Tibial nerve (tissue), 4 donors: ENCODE measurements at regions not wholly inside any gene's neighbourhood (a gene's known extent, or its start where the extent isn't known, plus 50 kb on each side); places are given as distances from the start of the nearest gene placed in this dataset.
"Not testable (repeated sequence)": the region's sequence is repeated elsewhere in the genome, so short reads cannot be mapped to it uniquely, and the experiment has no call there.

Experiments
- DNase-seq, 2 donors: peaks; one replicate each; pipeline ENCODE4 v3.0.0-alpha.2; 2019; ENCODE audit warnings: low spot score in 2 of 2
- H3K27ac ChIP-seq, 4 donors: fragments of 200-600 bp; sonication (generic) in 3 of 4; one replicate each; pipeline ENCODE4 v1.5.1; 2017 to 2019; ENCODE audit warnings: mild to moderate bottlenecking in 1 of 4
- H3K27me3 ChIP-seq, 2 donors: fragments of 200-600 bp; sonication (generic) in 1 of 2; one replicate each; pipeline versions ENCODE4 v1.5.1 to v1.6.0; 2017 to 2019
- H3K36me3 ChIP-seq, 3 donors: fragments of 200-600 bp; sonication (generic); one replicate each; pipeline ENCODE4 v1.5.1; 2018 to 2019
- H3K4me1 ChIP-seq, 4 donors: fragments of 200-600 bp; sonication (generic) in 3 of 4; one replicate each; pipeline ENCODE4 v1.5.1; 2017 to 2019
- H3K4me3 ChIP-seq, 4 donors: fragments of 200-600 bp; sonication (generic) in 3 of 4; one replicate each; pipeline ENCODE4 v1.5.1; 2017 to 2019; ENCODE audit warnings: mild to moderate bottlenecking in 1 of 4, moderate library complexity in 1 of 4
- H3K9me3 ChIP-seq, 4 donors: fragments of 200-600 bp; sonication (generic) in 3 of 4; one replicate each; pipeline ENCODE4 v1.5.1; 2017 to 2019
- EP300 ChIP-seq, 2 donors: sonication (generic); formaldehyde crosslinking; IDR thresholded peaks; one replicate each; pipeline ENCODE4 v1.6.1; 2017; ENCODE audit warnings: antibody characterized with exemption in 2 of 2, mild to moderate bottlenecking in 1 of 2
- POLR2A ChIP-seq, 2 donors: fragments of 450-650 bp; IDR thresholded peaks; one replicate each; pipeline ENCODE4 v1.6.1; 2017; ENCODE audit warnings: antibody characterized with exemption in 2 of 2, mild to moderate bottlenecking in 2 of 2, moderate library complexity in 2 of 2
- WGBS, 2 donors: methylation state at CpG; one replicate each; pipeline ENCODE4 v1.1.5; 2018; 5-methylcytosine and 5-hydroxymethylcytosine counted together
- TF ChIP-seq, protein P1 (sequence below), 5 experiments: fragments of 200-600 bp in 3 of 5; fragments of 450-650 bp in 2 of 5; sonication (generic) in 3 of 5; IDR thresholded peaks; one replicate each; pipeline ENCODE4 v1.5.1; 2016 to 2019; ENCODE audit warnings: antibody characterized with exemption in 5 of 5, mild to moderate bottlenecking in 3 of 5, moderate library complexity in 2 of 5

DNA sequence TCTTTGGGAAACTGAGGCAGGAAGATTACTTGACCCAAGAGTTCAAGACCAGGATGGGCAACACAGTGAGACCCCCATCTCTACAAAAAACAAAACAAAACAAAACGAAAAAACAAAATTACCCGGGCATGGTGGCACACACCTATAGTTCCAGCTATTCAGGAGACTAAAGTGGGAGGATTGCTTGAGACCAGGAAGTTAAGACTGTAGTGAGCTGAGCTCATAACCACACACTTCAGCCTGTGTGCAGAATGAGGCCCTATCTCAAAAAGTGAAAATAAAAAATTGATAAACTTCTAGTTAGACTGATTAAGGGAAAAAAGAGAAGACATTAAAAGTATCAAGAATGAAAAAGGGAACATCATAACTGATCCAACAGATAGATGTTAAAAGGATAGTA is 154.0 kb downstream of the RHOU start:
- no peaks in the 10 kb centered on the region for H3K9me3 ChIP-seq
- DNase-seq: no peak
- WGBS, 2 donors: 89% methylated on average over 2 of the region's 2 CpGs
- H3K4me1 ChIP-seq: no peaks in the 10 kb centered on the region
- TF ChIP-seq, protein P1, sequence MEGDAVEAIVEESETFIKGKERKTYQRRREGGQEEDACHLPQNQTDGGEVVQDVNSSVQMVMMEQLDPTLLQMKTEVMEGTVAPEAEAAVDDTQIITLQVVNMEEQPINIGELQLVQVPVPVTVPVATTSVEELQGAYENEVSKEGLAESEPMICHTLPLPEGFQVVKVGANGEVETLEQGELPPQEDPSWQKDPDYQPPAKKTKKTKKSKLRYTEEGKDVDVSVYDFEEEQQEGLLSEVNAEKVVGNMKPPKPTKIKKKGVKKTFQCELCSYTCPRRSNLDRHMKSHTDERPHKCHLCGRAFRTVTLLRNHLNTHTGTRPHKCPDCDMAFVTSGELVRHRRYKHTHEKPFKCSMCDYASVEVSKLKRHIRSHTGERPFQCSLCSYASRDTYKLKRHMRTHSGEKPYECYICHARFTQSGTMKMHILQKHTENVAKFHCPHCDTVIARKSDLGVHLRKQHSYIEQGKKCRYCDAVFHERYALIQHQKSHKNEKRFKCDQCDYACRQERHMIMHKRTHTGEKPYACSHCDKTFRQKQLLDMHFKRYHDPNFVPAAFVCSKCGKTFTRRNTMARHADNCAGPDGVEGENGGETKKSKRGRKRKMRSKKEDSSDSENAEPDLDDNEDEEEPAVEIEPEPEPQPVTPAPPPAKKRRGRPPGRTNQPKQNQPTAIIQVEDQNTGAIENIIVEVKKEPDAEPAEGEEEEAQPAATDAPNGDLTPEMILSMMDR (IDR thresholded peaks at IDR 0.05): no peak
- TF ChIP-seq EP300 (IDR thresholded peaks at IDR 0.05) (no peak), POLR2A (IDR thresholded peaks at IDR 0.05) (no peak)
- H3K4me3 ChIP-seq: no peak overlapping the region
- H3K27me3 ChIP-seq: no peaks in the 10 kb centered on the region
- H3K27ac ChIP-seq: no peak overlapping the region
- no peaks in the 10 kb centered on the region for H3K36me3 ChIP-seq

DNA sequence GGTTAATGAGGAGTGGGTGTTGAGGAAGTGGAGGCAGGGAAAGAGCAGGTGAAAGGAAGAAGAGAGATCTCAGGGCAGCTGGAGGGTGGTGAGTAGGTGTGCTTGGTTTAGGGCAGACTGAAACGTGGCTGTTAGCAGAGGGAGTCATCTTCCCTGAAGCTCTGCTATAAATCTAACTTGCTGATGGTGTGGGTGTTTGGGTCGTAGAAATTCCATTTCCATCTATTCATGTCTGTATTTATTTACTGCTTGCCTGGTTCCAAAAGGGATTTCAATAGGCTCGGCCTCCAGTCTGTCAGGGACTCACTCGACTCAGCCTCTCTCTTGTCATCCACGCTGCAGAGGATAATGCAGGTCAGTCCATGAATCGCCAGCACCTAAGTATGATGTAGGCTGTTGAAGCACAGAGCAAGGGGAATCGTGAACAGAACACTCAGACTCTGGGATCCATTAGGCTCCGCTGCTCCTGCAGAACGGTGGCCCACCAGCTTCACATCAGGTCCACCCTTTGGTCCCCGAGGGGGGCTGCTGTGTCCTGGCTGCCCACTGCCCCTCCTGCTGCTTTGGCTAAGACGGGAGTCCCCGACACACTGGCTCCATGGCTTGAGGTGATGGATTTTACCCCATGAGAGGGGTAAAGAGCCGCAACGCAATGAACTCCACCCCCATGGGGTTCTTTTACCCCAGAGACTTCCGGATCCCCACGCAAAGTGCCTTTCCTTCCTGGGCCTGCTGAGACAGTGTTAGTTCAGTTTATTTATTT is 156.2 kb downstream of the RHOU start:
- 76 to 79% methylated on average over 16 of the region's 16 CpGs for WGBS, 2 donors
- DNase-seq: no peak
- no peaks in the 10 kb centered on the region for H3K27me3 ChIP-seq
- no peaks in the 10 kb centered on the region for H3K4me1 ChIP-seq
- no peak for TF ChIP-seq EP300 (IDR thresholded peaks at IDR 0.05)
- TF ChIP-seq POLR2A (IDR thresholded peaks at IDR 0.05): no peak
- TF ChIP-seq, protein P1 (IDR thresholded peaks at IDR 0.05): no peak
- no peaks in the 10 kb centered on the region for H3K9me3 ChIP-seq
- no peaks in the 10 kb centered on the region for H3K36me3 ChIP-seq
- no peak overlapping the region for H3K4me3 ChIP-seq
- no peak overlapping the region for H3K27ac ChIP-seq

DNA sequence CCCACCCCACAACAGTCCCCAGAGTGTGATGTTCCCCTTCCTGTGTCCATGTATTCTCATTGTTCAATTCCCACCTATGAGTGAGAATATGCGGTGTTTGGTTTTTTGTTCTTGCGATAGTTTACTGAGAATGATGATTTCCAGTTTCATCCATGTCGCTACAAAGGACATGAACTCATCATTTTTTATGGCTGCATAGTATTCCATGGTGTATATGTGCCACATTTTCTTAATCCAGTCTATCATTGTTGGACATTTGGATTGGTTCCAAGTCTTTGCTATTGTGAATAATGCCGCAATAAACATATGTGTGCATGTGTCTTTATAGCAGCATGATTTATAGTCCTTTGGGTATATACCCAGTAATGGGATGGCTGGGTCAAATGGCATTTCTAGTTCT is 156.9 kb downstream of the RHOU start:
- H3K27me3 ChIP-seq, H3K27ac ChIP-seq, H3K9me3 ChIP-seq, H3K4me1 ChIP-seq, DNase-seq, H3K36me3 ChIP-seq, H3K4me3 ChIP-seq: not testable (repeated sequence)
- WGBS, 2 donors: 87 to 93% methylated on average over 3 of the region's 4 CpGs

DNA sequence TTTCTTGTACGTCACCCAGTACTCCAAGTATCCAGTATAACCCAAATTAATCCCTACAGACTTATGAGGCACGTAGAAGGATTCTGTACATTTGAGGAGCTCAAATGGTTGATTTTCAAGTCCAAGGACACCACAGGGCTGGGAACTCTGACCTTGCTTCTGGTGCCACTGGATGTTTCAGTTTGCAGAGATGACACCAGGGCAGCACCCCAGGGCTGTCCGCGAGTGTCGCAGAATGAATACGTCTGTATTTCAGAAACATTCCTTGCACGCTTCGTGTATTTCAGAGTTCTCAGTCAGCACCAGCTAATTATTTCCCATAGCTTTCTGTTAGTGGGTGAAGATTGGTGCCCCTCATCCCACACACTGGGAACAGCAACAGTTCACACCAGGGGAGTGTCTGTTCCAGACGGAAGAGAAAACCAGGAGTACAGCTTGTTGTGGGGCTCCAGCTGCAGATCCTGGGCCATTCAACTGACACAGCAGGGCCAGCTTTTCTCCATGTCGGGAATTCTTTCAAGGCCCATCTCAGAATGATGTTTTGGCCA is 159.2 kb downstream of the RHOU start:
- H3K27me3 ChIP-seq: no peaks in the 10 kb centered on the region
- H3K4me3 ChIP-seq: no peak overlapping the region
- TF ChIP-seq, protein P1 (IDR thresholded peaks at IDR 0.05): no peak
- no peak for TF ChIP-seq EP300 (IDR thresholded peaks at IDR 0.05)
- no peak for TF ChIP-seq POLR2A (IDR thresholded peaks at IDR 0.05)
- no peak overlapping the region for H3K27ac ChIP-seq
- WGBS, 2 donors: 68 to 74% methylated on average over 10 of the region's 10 CpGs
- H3K4me1 ChIP-seq: peaks cover 0 to under 1% (median 0%) of the 10 kb centered on the region in 4 donors
- no peaks in the 10 kb centered on the region for H3K36me3 ChIP-seq
- H3K9me3 ChIP-seq: no peaks in the 10 kb centered on the region
- no peak for DNase-seq

DNA sequence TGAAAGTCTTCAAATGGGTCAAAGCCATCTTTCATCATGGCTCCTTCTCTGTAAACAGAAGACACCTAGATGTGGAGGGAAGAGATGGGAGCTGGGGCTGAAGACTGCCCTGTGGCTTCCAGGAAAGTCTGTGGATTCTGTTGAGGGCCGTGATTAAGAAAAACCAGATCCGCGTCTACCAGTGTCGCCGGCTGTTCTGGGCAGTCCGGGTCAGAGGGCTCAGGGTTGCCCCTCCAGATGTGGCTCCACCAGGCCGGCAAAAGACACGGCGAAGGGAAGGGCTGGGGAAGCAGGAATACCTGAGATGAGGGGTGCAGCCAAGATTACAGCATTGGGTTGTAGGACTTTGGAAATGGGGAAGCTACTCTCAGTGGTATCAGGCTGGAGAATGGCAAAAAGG is 162.6 kb downstream of the RHOU start:
- Histone ChIP-seq H3K36me3 (no peaks in the 10 kb centered on the region), H3K4me1 (peaks cover 0 to 34% (median 2%) of the 10 kb centered on the region in 4 donors), H3K27me3 (no peaks in the 10 kb centered on the region), H3K9me3 (no peaks in the 10 kb centered on the region), H3K27ac (no peak overlapping the region), H3K4me3 (no peak overlapping the region)
- no peak for DNase-seq
- WGBS, 2 donors: 93 to 94% methylated on average over 9 of the region's 9 CpGs
- TF ChIP-seq EP300 (IDR thresholded peaks at IDR 0.05) (no peak), POLR2A (IDR thresholded peaks at IDR 0.05) (no peak)
- TF ChIP-seq, protein P1 (IDR thresholded peaks at IDR 0.05): no peak
